IMR-90 (cell line): ENCODE measurements at regions not wholly inside any gene's neighbourhood (a gene's known extent, or its start where the extent isn't known, plus 50 kb on each side); places are given as distances from the start of the nearest gene placed in this dataset.

Source experiments
- ATAC-seq: fragments of 200-7000 bp; cut with Tn5 transposase; 2 replicates; pipeline ENCODE4 v1.9.1; 2020; ENCODE audit warnings: low read depth, mild to moderate bottlenecking, moderate library complexity
- BruUV-seq: library from RNA; stranded (reverse); fragments of 400-500 nt; replicated peaks from 2 replicates; lab custom pipeline; 2021; lab: Mats Ljungman, UMichigan
- CTCF ChIA-PET: fragments of 300-600 bp; formaldehyde crosslinking; extraction: SDS; loops from one replicate; lab custom pipeline; 2021; ENCODE audit warnings: antibody characterized with exemption; lab: Yijun Ruan, JAX
- POLR2A ChIA-PET: fragments of 300-600 bp; sonication (Branson Sonifier 250); formaldehyde crosslinking; loops from one replicate; lab custom pipeline; 2022; ENCODE audit warnings: antibody characterized with exemption; ENCODE audit not compliant: unreplicated experiment; lab: Charles Lee
- DNase-seq: peaks from one replicate; pipeline ENCODE4 v3.0.0; 2013
- H2AFZ ChIP-seq: replicated peaks from 2 replicates; pipeline ENCODE3; 2013; ENCODE audit warnings: low read length, mild to moderate bottlenecking; ENCODE audit not compliant: poor library complexity
- H2AK5ac ChIP-seq: 2 replicates; pipeline ENCODE4 v1.6.1; 2013; ENCODE audit warnings: low read depth, low read length, inconsistent platforms
- H2AK9ac ChIP-seq: replicated peaks from 2 replicates; pipeline ENCODE3; 2013; ENCODE audit warnings: mild to moderate bottlenecking, low read depth, low read length, moderate library complexity; ENCODE audit not compliant: poor library complexity
- H2BK120ac ChIP-seq: 2 replicates; pipeline ENCODE4 v1.6.1; 2013; ENCODE audit warnings: low read depth, low read length, inconsistent platforms
- H2BK15ac ChIP-seq: 3 replicates; pipeline ENCODE4 v1.6.1; 2013; ENCODE audit warnings: low read depth, low read length, inconsistent platforms
- H2BK20ac ChIP-seq: 2 replicates; pipeline ENCODE4 v1.6.1; 2013; ENCODE audit warnings: low read depth, mild to moderate bottlenecking, inconsistent platforms, low read length, moderate library complexity
- H2BK5ac ChIP-seq: 2 replicates; pipeline ENCODE4 v1.6.1; 2013; ENCODE audit warnings: mild to moderate bottlenecking, low read depth, low read length, inconsistent platforms; ENCODE audit not compliant: poor library complexity, severe bottlenecking
- H3K14ac ChIP-seq: replicated peaks from 2 replicates; pipeline ENCODE4 v1.6.1; 2013; ENCODE audit warnings: low read depth, low read length, inconsistent platforms
- H3K18ac ChIP-seq: 2 replicates; pipeline ENCODE4 v1.6.1; 2013; ENCODE audit warnings: low read depth, low read length, control low read depth
- H3K23ac ChIP-seq: 2 replicates; pipeline ENCODE4 v1.6.1; 2013; ENCODE audit warnings: low read depth, low read length, inconsistent platforms
- H3K27ac ChIP-seq: 2 replicates; pipeline ENCODE4 v1.5.1; 2013; ENCODE audit warnings: mild to moderate bottlenecking, control low read depth, low read length; ENCODE audit not compliant: insufficient read depth
- H3K27me3 ChIP-seq: 2 replicates; pipeline ENCODE4 v1.6.1; 2013; ENCODE audit warnings: low read length; ENCODE audit not compliant: control insufficient read depth, insufficient read depth
- H3K36me3 ChIP-seq: 2 replicates; pipeline ENCODE4 v1.6.1; 2013; ENCODE audit warnings: low read length, mixed read lengths; ENCODE audit not compliant: control insufficient read depth, insufficient read depth
- H3K4ac ChIP-seq: 2 replicates; pipeline ENCODE4 v1.6.1; 2013; ENCODE audit warnings: low read depth, low read length, inconsistent platforms
- H3K4me1 ChIP-seq: 2 replicates; pipeline ENCODE4 v1.6.1; 2013; ENCODE audit warnings: low read length, mixed read lengths; ENCODE audit not compliant: control insufficient read depth, insufficient read depth
- H3K4me2 ChIP-seq: 2 replicates; pipeline ENCODE4 v1.6.1; 2013; ENCODE audit warnings: low read depth, mild to moderate bottlenecking, control low read depth, low read length, moderate library complexity
- H3K4me3 ChIP-seq: 2 replicates; pipeline ENCODE4 v1.5.1; 2013; ENCODE audit warnings: low read depth, mild to moderate bottlenecking, control low read depth, low read length, moderate library complexity; ENCODE audit not compliant: insufficient read depth
- H3K56ac ChIP-seq: 2 replicates; pipeline ENCODE4 v1.6.1; 2013; ENCODE audit warnings: low read length, inconsistent platforms; ENCODE audit not compliant: insufficient read depth; ENCODE audit errors: extremely low read depth
- H3K79me1 ChIP-seq, 2 experiments: 2 replicates each; pipeline ENCODE4 v1.6.1; 2013; ENCODE audit warnings: low read length in 2 of 2, inconsistent platforms in 1 of 2, low read depth in 1 of 2
- H3K9ac ChIP-seq: 2 replicates; pipeline ENCODE4 v1.6.1; 2013; ENCODE audit warnings: low read depth, low read length, control low read depth
- H3K9me1 ChIP-seq: 2 replicates; pipeline ENCODE4 v1.6.1; 2013; ENCODE audit warnings: low read length, inconsistent platforms; ENCODE audit not compliant: insufficient read depth
- H3K9me3 ChIP-seq: 2 replicates; pipeline ENCODE4 v1.6.1; 2013; ENCODE audit warnings: low read length; ENCODE audit not compliant: control insufficient read depth, insufficient read depth
- H4K20me1 ChIP-seq: 2 replicates; pipeline ENCODE4 v1.6.1; 2013; ENCODE audit warnings: low read length, inconsistent platforms; ENCODE audit not compliant: insufficient read depth
- H4K5ac ChIP-seq: 2 replicates; pipeline ENCODE4 v1.6.1; 2013; ENCODE audit warnings: mild to moderate bottlenecking, low read depth, low read length, control low read depth
- H4K8ac ChIP-seq, 2 experiments: 2 replicates each; pipeline ENCODE4 v1.6.1; 2013; ENCODE audit warnings: low read depth in 2 of 2, low read length in 2 of 2, control low read depth in 1 of 2, inconsistent platforms in 1 of 2
- H4K91ac ChIP-seq: 2 replicates; pipeline ENCODE4 v1.6.1; 2013; ENCODE audit warnings: low read depth, low read length, inconsistent platforms; ENCODE audit not compliant: insufficient read depth
- CTCF ChIP-seq: conservative IDR thresholded peaks from 2 replicates; pipeline ENCODE4 v1.5.1; 2012; ENCODE audit warnings: mild to moderate bottlenecking, low read depth, low read length, improper control_type of control experiment
- FOS ChIP-seq: fragments of 150-350 bp; IDR thresholded peaks from 2 replicates; pipeline ENCODE4 v1.6.1; 2016; ENCODE audit warnings: low read depth, low read length
- MAFK ChIP-seq: IDR thresholded peaks from 2 replicates; pipeline ENCODE4 v1.6.1; 2012; ENCODE audit warnings: low read depth, low read length, improper control_type of control experiment
- MXI1 ChIP-seq: IDR thresholded peaks from 2 replicates; pipeline ENCODE4 v1.6.1; 2012; ENCODE audit warnings: low read depth, mild to moderate bottlenecking, low read length, moderate library complexity, borderline replicate concordance
- NFE2L2 ChIP-seq: fragments of 150-350 bp; IDR thresholded peaks from 2 replicates; pipeline ENCODE4 v1.6.1; 2016; ENCODE audit warnings: low read depth, mild to moderate bottlenecking, low read length
- POLR2A ChIP-seq: IDR thresholded peaks from 2 replicates; pipeline ENCODE4 v1.6.1; 2012; ENCODE audit warnings: mild to moderate bottlenecking, low read depth, low read length
- RFX5 ChIP-seq: IDR thresholded peaks from 2 replicates; pipeline ENCODE4 v1.8.0; 2012; ENCODE audit warnings: low read depth, mild to moderate bottlenecking, low read length, moderate library complexity
- USF2 ChIP-seq: fragments of 150-350 bp; IDR thresholded peaks from 2 replicates; pipeline ENCODE4 v1.6.1; 2017; ENCODE audit warnings: mild to moderate bottlenecking, antibody characterized with exemption, low read length, low read depth
- WGBS, 2 experiments: methylation state at CpG; one replicate each; pipeline versions ENCODE4 v1.1.5 to v1.1.7; 2013; ENCODE audit warnings: missing lambda C conversion rate in 2 of 2; ENCODE audit not compliant: insufficient read length in 1 of 2; ENCODE audit errors: extremely low coverage in 2 of 2; 5-methylcytosine and 5-hydroxymethylcytosine counted together
- dilution Hi-C: fragments of 300-500 bp; cut with HindIII; formaldehyde crosslinking; loops from one replicate; pipeline ENCODE4 v1.14.3; 2018; ENCODE audit warnings: low sequenced_read_pairs; ENCODE audit not compliant: unreplicated experiment
- in situ Hi-C: fragments of 300-500 bp; cut with MboI; formaldehyde crosslinking; loops from 3 replicates; pipeline ENCODE4 v1.14.3; 2019; ENCODE audit warnings: low sequenced_read_pairs, inconsistent platforms, mixed read lengths
- intact Hi-C: fragments of 100-400 bp; cut with micrococcal nuclease; formaldehyde crosslinking; loops from 2 replicates; pipeline ENCODE4 v1.10.0; 2022

DNA sequence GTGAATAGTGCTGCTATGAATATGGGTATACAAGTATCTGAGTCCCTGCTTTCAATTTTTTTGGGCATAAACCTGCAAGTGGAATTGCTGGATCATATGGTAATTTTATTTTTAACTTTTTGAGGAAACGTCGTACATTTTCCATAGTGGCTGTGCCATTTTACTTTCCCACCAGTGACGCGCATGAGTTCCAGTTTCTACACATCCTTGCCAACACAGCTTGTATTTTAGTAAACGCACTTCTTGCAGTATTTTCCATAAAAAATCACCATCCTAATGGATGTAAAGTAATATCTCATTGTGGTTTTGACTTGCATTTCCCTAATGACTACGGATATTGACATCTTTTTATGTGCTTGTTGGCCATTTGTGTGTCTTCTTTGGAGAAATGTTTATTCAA, 105.0 kb downstream of the NFKBIZ start:
- ChIA-PET POLR2A (no interaction called here), CTCF (no interaction called here)
- no peak for ATAC-seq
- TF ChIP-seq MXI1 (no peak), FOS (no peak), USF2 (no peak), RFX5 (no peak), MAFK (no peak), POLR2A (no peak), CTCF (no peak), NFE2L2 (no peak)
- no peak overlapping the region for H3K14ac ChIP-seq
- no peak overlapping the region for H3K23ac ChIP-seq
- no peak overlapping the region for H3K4me2 ChIP-seq
- no peak for DNase-seq
- H2BK120ac ChIP-seq = no peak overlapping the region
- H3K27ac ChIP-seq = no peak overlapping the region
- dilution Hi-C loops (no loop called here), intact Hi-C loops (no loop called here), in situ Hi-C loops (no loop called here)
- no peak overlapping the region for H3K18ac ChIP-seq
- no peak overlapping the region for H3K56ac ChIP-seq
- H3K9me3 ChIP-seq = no peaks in the 10 kb centered on the region
- H2BK15ac ChIP-seq = no peak overlapping the region
- H2AK9ac ChIP-seq = no peak overlapping the region
- H3K9me1 ChIP-seq = no peaks in the 10 kb centered on the region
- WGBS, 2 experiments = no CpG with 5 or more reads among the region's 6 CpGs
- no peaks in the 10 kb centered on the region for H3K36me3 ChIP-seq
- H2BK5ac ChIP-seq = no peak overlapping the region
- no peak overlapping the region for H3K4me3 ChIP-seq
- H3K27me3 ChIP-seq = no peaks in the 10 kb centered on the region
- H2AK5ac ChIP-seq = no peak overlapping the region
- H3K9ac ChIP-seq = no peak overlapping the region
- H3K4ac ChIP-seq = no peak overlapping the region
- peaks cover 1% of the 10 kb centered on the region; the same call in 1 of the 2 replicates for H3K4me1 ChIP-seq
- no peaks in the 10 kb centered on the region for H4K20me1 ChIP-seq
- H4K5ac ChIP-seq = no peak overlapping the region
- H4K91ac ChIP-seq = no peak overlapping the region
- H4K8ac ChIP-seq = no peak overlapping the region
- H2BK20ac ChIP-seq = no peak overlapping the region
- no peak overlapping the region for H2AFZ ChIP-seq
- no peaks in the 10 kb centered on the region; a peak in 1 of 4 replicates for H3K79me1 ChIP-seq
- BruUV-seq = no TSS peak
